Activated T-helper 2 cell treated with anti-CD3 and anti-CD28 coated beads, Interferon-gamma antibody, Interleukin-2, Interleukin-4, amounts not matched to agents 10 μg/mL and 5 μg/mL and 100 μg/mL, durations not matched to agents 14 hours and 24 hours and 36 hours (primary cell): ENCODE measurements at regions not wholly inside any gene's neighbourhood (a gene's known extent, or its start where the extent isn't known, plus 50 kb on each side); places are given as distances from the start of the nearest gene placed in this dataset.

Experiments used
- DNase-seq: peaks from one replicate; pipeline ENCODE4 v3.0.0; 2021; ENCODE audit warnings: low spot score
- H3K27ac Mint-ChIP-seq: one replicate; pipeline ENCODE4 v1.8.0; 2021; ENCODE audit warnings: mixed read lengths
- H3K27me3 Mint-ChIP-seq: one replicate; pipeline ENCODE4 v1.8.0; 2021; ENCODE audit warnings: low read depth, mixed read lengths
- H3K36me3 Mint-ChIP-seq: one replicate; pipeline ENCODE4 v1.8.0; 2021; ENCODE audit warnings: low read depth, mixed read lengths
- H3K4me1 Mint-ChIP-seq: one replicate; pipeline ENCODE4 v1.8.0; 2021; ENCODE audit warnings: low read depth, mixed read lengths
- H3K4me3 Mint-ChIP-seq: one replicate; pipeline ENCODE4 v1.8.0; 2021; ENCODE audit warnings: low read depth, mild to moderate bottlenecking, moderate library complexity, mixed read lengths
- H3K9me3 Mint-ChIP-seq: one replicate; pipeline ENCODE4 v1.8.0; 2021; ENCODE audit warnings: mixed read lengths
- intact Hi-C: fragments of 100-400 bp; cut with micrococcal nuclease; formaldehyde crosslinking; loops from one replicate; pipeline ENCODE4 v1.15.1; 2023

GRCh38 chr16:86357950-86358349, 152.4 kb upstream of the FOXF1 start:
- no peak for DNase-seq
- Mint-ChIP-seq H3K36me3 (no peaks in the 10 kb centered on the region), H3K4me3 (no peak overlapping the region), H3K4me1 (no peaks in the 10 kb centered on the region), H3K9me3 (peaks cover 5% of the 10 kb centered on the region), H3K27ac (no peak overlapping the region), H3K27me3 (no peaks in the 10 kb centered on the region)
- intact Hi-C loops = no loop called here

GRCh38 chr16:86359571-86359970, 150.8 kb upstream of the FOXF1 start:
- Mint-ChIP-seq H3K27me3 (no peaks in the 10 kb centered on the region), H3K36me3 (no peaks in the 10 kb centered on the region), H3K4me3 (no peak overlapping the region), H3K4me1 (no peaks in the 10 kb centered on the region), H3K27ac (no peak overlapping the region), H3K9me3 (peaks cover 5% of the 10 kb centered on the region)
- intact Hi-C loops = no loop called here
- DNase-seq = no peak

- Mint-ChIP-seq H3K4me3 (no peak overlapping the region), H3K4me1 (no peaks in the 10 kb centered on the region), H3K27me3 (peaks cover 6% of the 10 kb centered on the region), H3K27ac (no peak overlapping the region), H3K9me3 (no peaks in the 10 kb centered on the region), H3K36me3 (no peaks in the 10 kb centered on the region)
- intact Hi-C loops = no loop called here
- DNase-seq = no peak
These were observed 148.0 kb upstream of the FOXF1 start for GRCh38 chr16:86362155-86362849.

DNA sequence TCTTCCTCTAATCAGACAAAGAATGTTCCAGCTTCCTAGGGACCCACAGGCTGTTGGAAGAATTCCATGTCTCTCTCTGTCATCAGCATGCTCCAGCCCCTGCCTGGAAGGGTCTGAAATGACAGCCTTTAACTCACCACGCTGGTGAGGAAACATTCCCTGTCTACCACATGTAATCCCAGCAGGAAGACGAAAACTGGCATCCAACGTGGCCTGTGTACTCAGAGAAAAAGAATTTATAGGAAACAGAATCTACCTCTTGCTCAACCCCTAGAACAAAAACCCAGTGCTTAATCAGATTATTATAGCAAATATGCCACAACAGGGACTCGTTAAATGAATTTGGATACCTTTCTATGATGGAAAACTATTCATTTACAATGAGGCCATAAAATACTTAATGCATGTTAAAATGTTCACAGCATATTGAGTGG, 147.3 kb upstream of the FOXF1 start:
- H3K9me3 Mint-ChIP-seq = no peaks in the 10 kb centered on the region
- H3K4me3 Mint-ChIP-seq = no peak overlapping the region
- intact Hi-C loops = no loop called here
- no peak overlapping the region for H3K27ac Mint-ChIP-seq
- H3K36me3 Mint-ChIP-seq = no peaks in the 10 kb centered on the region
- H3K4me1 Mint-ChIP-seq = no peaks in the 10 kb centered on the region
- DNase-seq = no peak
- H3K27me3 Mint-ChIP-seq = peaks cover 6% of the 10 kb centered on the region

DNA sequence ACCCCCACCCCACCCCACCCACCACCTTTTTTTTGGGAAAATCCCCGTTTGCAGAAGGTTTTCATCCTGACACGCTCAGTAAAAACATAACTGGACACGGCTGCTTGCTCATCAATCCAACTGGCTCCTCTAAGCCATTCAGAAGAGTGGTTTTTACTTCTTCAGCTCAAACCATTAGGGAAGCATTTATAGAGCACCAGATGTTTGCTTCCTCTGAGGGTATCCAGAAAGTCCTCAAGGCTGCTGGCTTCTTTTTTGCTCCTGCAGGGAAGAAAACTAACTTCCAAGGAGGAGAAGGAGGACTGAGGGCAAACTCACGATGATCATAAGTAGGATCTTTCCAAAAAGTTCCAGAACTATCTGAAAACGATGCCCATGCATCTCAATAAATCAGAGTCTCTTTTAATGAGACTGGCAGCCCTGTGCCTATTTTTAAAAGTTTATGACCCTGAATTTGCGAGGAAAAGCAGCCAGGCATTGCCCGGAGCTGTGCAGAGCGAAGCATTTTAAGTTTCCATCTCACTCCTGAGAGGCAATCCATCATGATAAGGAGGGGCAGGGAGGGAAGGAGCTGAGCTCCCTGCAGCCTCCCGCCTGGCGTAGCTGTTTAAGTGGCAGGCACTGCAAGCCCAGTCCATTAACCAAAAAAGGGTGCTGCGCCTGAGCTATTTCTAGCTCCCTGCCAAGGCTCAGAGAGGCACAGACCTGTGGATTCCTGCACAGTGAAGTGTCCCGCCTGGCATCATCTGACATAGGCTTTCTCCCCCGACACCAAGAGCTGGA, 146.3 kb upstream of the FOXF1 start:
- intact Hi-C loops = no loop called here
- no peak overlapping the region for H3K4me3 Mint-ChIP-seq
- no peaks in the 10 kb centered on the region for H3K4me1 Mint-ChIP-seq
- DNase-seq = no peak
- no peaks in the 10 kb centered on the region for H3K9me3 Mint-ChIP-seq
- H3K36me3 Mint-ChIP-seq = no peaks in the 10 kb centered on the region
- H3K27ac Mint-ChIP-seq = no peak overlapping the region
- peaks cover 6% of the 10 kb centered on the region for H3K27me3 Mint-ChIP-seq

GRCh38 chr16:86364653-86365380, 145.5 kb upstream of the FOXF1 start:
- no peaks in the 10 kb centered on the region for H3K36me3 Mint-ChIP-seq
- DNase-seq = no peak

DNA sequence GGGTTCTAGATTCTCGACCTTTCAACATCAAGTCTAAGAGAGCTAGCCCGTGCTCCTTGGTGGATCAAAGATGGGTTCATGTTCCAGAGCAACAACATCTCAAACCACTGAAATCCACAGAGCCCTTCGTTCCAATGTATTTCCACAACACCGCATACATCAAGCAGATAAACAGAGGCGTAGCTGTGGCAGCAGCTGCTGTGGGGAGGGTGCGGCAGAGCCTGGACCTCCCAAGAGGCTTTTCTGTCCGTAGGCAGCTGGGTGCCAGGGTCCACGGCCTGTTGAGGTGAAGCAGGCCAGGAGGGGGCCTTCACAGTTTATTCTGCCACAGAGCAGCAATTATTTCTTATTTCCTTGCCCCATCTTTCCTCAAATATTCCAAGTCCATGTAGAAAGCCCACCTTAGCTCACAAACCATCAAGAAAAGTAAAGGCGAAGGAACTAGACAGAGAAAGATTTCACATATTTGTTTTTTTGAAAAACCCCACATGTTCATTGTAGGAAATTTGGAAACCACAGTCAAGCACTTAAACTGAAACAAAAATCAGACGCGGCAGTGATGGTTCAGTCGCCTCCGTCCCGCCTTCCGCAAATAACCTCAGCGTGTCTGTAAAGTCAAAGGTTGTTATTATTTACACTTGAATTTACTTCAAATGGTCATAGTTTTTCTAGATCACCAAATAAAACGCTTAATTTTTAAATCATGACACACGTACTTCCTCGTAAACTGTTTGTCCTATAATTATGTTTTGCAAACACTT, 144.6 kb upstream of the FOXF1 start:
- no peak overlapping the region for H3K27ac Mint-ChIP-seq
- H3K4me3 Mint-ChIP-seq = no peak overlapping the region
- no peaks in the 10 kb centered on the region for H3K9me3 Mint-ChIP-seq
- peaks cover 6% of the 10 kb centered on the region for H3K27me3 Mint-ChIP-seq
- intact Hi-C loops = no loop called here
- no peak for DNase-seq
- no peaks in the 10 kb centered on the region for H3K36me3 Mint-ChIP-seq
- H3K4me1 Mint-ChIP-seq = no peaks in the 10 kb centered on the region

More at GRCh38 chr16:86364653-86365380, 145.5 kb upstream of the FOXF1 start:
- intact Hi-C loops = no loop called here
- Mint-ChIP-seq H3K27ac (no peak overlapping the region), H3K4me3 (no peak overlapping the region), H3K9me3 (no peaks in the 10 kb centered on the region), H3K27me3 (peaks cover 6% of the 10 kb centered on the region), H3K4me1 (no peaks in the 10 kb centered on the region)

GRCh38 chr16:86366481-86366880, 143.8 kb upstream of the FOXF1 start:
- intact Hi-C loops = no loop called here
- Mint-ChIP-seq H3K9me3 (no peaks in the 10 kb centered on the region), H3K4me1 (no peaks in the 10 kb centered on the region), H3K4me3 (no peak overlapping the region), H3K27me3 (peaks cover 6% of the 10 kb centered on the region), H3K27ac (no peak overlapping the region), H3K36me3 (no peaks in the 10 kb centered on the region)
- no peak for DNase-seq

DNA sequence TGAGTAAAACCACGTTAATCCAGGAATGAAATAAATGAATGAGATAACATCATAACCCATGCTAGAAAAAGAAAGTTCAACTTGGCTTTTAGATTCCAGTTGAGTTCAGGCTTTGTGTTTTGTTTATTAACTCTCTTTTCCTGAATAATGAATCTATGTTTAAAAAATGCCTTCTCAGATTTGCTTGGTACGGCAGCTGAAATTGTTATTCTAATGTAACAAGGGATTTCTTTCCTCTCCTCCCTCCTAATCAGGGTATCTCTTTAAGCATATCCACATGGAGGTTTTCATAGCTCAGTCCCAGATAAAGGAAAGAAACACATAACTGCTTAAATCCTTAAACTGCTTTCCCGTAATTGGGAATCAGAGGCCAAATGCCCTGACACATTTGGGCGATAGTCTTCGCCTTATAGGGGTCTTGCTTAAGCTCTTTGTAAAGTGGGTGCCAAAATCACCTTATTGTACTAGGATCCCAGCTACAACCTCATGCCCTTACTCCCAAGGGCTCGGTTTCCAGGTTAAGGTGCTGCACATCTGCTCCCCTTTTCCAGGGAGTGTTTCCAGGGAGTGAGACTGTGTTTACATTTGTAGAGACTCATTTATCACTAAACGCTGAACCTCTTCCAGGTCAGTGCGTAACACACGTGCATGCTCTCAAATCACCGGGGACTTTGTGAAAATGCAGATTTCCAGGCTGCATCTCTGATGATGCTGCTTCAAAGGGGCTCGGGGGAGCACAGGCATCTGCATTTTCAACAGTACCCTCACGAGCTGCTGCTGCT, 142.8 kb upstream of the FOXF1 start:
- H3K4me3 Mint-ChIP-seq = no peak overlapping the region
- H3K27ac Mint-ChIP-seq = no peak overlapping the region
- H3K36me3 Mint-ChIP-seq = no peaks in the 10 kb centered on the region
- H3K4me1 Mint-ChIP-seq = no peaks in the 10 kb centered on the region
- H3K27me3 Mint-ChIP-seq = peaks cover 6% of the 10 kb centered on the region
- DNase-seq = no peak
- H3K9me3 Mint-ChIP-seq = no peaks in the 10 kb centered on the region
- intact Hi-C loops = no loop called here

DNA sequence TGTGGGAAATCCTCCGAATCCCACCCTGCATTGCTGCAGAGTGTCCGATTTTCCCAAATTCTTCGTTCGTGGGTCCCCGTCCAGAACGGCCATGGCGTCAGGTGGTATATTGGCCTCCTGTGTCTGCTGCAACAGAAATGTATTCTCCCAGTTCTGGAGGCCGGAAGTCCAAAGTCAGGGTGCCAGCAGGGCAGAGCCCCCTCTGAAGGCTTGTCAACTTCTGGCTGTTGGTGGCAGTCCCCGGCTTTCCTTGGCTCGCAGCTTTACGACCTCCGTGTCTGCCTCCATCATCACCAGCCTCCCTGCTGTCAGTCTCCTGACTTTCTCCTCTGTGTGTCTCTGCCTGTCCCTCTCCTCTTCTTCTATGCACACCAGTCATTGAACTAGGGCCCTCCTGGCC, 142.1 kb upstream of the FOXF1 start:
- DNase-seq = no peak
- H3K4me1 Mint-ChIP-seq = no peaks in the 10 kb centered on the region
- no peak overlapping the region for H3K27ac Mint-ChIP-seq
- H3K27me3 Mint-ChIP-seq = peaks cover 6% of the 10 kb centered on the region
- H3K36me3 Mint-ChIP-seq = no peaks in the 10 kb centered on the region
- no peaks in the 10 kb centered on the region for H3K9me3 Mint-ChIP-seq
- H3K4me3 Mint-ChIP-seq = no peak overlapping the region
- intact Hi-C loops = no loop called here

- Mint-ChIP-seq H3K27ac (no peak overlapping the region), H3K27me3 (peaks cover 4% of the 10 kb centered on the region), H3K9me3 (no peaks in the 10 kb centered on the region), H3K4me3 (no peak overlapping the region), H3K4me1 (no peaks in the 10 kb centered on the region), H3K36me3 (no peaks in the 10 kb centered on the region)
- DNase-seq = no peak
- intact Hi-C loops = no loop called here
These were observed 140.3 kb upstream of the FOXF1 start for GRCh38 chr16:86370062-86370461.
